ENCODE measurements at regions not wholly inside any gene's neighbourhood (a gene's known extent, or its start where the extent isn't known, plus 50 kb on each side); places are given as distances from the start of the nearest gene placed in this dataset.

GRCh38 chr4:114191496-114191895 is 212.0 kb upstream of the ARSJ start:
- H3K27ac ChIP-seq: no peak overlapping the region
- H3K36me3 ChIP-seq: no peaks in the 10 kb centered on the region
- no peaks in the 10 kb centered on the region for H3K9me3 ChIP-seq (ENCODE audit: low read depth)
- H3K27me3 ChIP-seq: no peaks in the 10 kb centered on the region
- no peaks in the 10 kb centered on the region for H3K4me1 ChIP-seq (ENCODE audit: low read depth)
- H3K4me3 ChIP-seq: no peak overlapping the region
- no peak for DNase-seq (ENCODE audit: low read depth in 1 of 2, low spot score in 1 of 2)
- no peak for TF ChIP-seq CTCF (IDR thresholded peaks at IDR 0.05; ENCODE audit: low read depth, low read length)

- Histone ChIP-seq H3K4me3 (no peak overlapping the region), H3K27me3 (no peaks in the 10 kb centered on the region), H3K27ac (no peak overlapping the region), H3K4me1 (ENCODE audit: low read depth) (no peaks in the 10 kb centered on the region), H3K36me3 (no peaks in the 10 kb centered on the region), H3K9me3 (ENCODE audit: low read depth) (no peaks in the 10 kb centered on the region)
- no peak for TF ChIP-seq CTCF (IDR thresholded peaks at IDR 0.05; ENCODE audit: low read depth, low read length)
- no peak for DNase-seq (ENCODE audit: low read depth in 1 of 2, low spot score in 1 of 2)
Measured at GRCh38 chr4:114192854-114193253, 213.4 kb upstream of the ARSJ start.

GRCh38 chr4:114193624-114194399 is 214.4 kb upstream of the ARSJ start:
- H3K36me3 ChIP-seq: no peaks in the 10 kb centered on the region
- H3K27me3 ChIP-seq: no peaks in the 10 kb centered on the region
- no peaks in the 10 kb centered on the region for H3K4me1 ChIP-seq (ENCODE audit: low read depth)
- no peak for DNase-seq (ENCODE audit: low read depth in 1 of 2, low spot score in 1 of 2)
- TF ChIP-seq CTCF (IDR thresholded peaks at IDR 0.05; ENCODE audit: low read depth, low read length): no peak
- H3K4me3 ChIP-seq: no peak overlapping the region
- no peak overlapping the region for H3K27ac ChIP-seq
- H3K9me3 ChIP-seq (ENCODE audit: low read depth): no peaks in the 10 kb centered on the region

- Histone ChIP-seq H3K4me1 (ENCODE audit: low read depth) (no peaks in the 10 kb centered on the region), H3K4me3 (no peak overlapping the region), H3K36me3 (no peaks in the 10 kb centered on the region), H3K9me3 (ENCODE audit: low read depth) (no peaks in the 10 kb centered on the region), H3K27ac (no peak overlapping the region), H3K27me3 (no peaks in the 10 kb centered on the region)
- no peak for TF ChIP-seq CTCF (IDR thresholded peaks at IDR 0.05; ENCODE audit: low read depth, low read length)
- DNase-seq (ENCODE audit: low read depth in 1 of 2, low spot score in 1 of 2): no peak
Measured at GRCh38 chr4:114196606-114197005, 217.2 kb upstream of the ARSJ start.

- no peaks in the 10 kb centered on the region for H3K36me3 ChIP-seq
- DNase-seq (ENCODE audit: low read depth in 1 of 2, low spot score in 1 of 2): no peak
- H3K4me1 ChIP-seq (ENCODE audit: low read depth): no peaks in the 10 kb centered on the region
- no peaks in the 10 kb centered on the region for H3K27me3 ChIP-seq
- H3K4me3 ChIP-seq: no peak overlapping the region
- no peaks in the 10 kb centered on the region for H3K9me3 ChIP-seq (ENCODE audit: low read depth)
- no peak for TF ChIP-seq CTCF (IDR thresholded peaks at IDR 0.05; ENCODE audit: low read depth, low read length)
- H3K27ac ChIP-seq: no peak overlapping the region
Measured at GRCh38 chr4:114200026-114200425, 220.6 kb upstream of the ARSJ start.

Measured in cardiac muscle cell (in vitro differentiated cells and primary cell).